ENCODE measurements at regions not wholly inside any gene's neighbourhood (a gene's known extent, or its start where the extent isn't known, plus 50 kb on each side); places are given as distances from the start of the nearest gene placed in this dataset.
A peak's percentile ranks its signal among the peaks of the same experiment; 100 is the strongest.

GRCh38 chr6:105482227-105482844, 79.5 kb upstream of the PREP start:
- H3K4me3 Mint-ChIP-seq = peak overlapping the region; percentile 16
- no peak for DNase-seq
- POLR2A ChIA-PET = interaction anchor here (0.6 kb wide), 1 partner anchor 549 kb away, joined by 3 read pairs; no protein-coding TSS in a partner anchor
- H3K4me1 Mint-ChIP-seq = peaks cover 22% of the 10 kb centered on the region
- peaks cover 4% of the 10 kb centered on the region for H3K36me3 Mint-ChIP-seq
- ATAC-seq (ENCODE audit: low read depth) = no peak
- peaks cover 2% of the 10 kb centered on the region for H3K9me3 Mint-ChIP-seq
- H3K27me3 Mint-ChIP-seq = peaks cover 11% of the 10 kb centered on the region
- H3K27ac Mint-ChIP-seq = peak overlapping the region; percentile 66

DNA sequence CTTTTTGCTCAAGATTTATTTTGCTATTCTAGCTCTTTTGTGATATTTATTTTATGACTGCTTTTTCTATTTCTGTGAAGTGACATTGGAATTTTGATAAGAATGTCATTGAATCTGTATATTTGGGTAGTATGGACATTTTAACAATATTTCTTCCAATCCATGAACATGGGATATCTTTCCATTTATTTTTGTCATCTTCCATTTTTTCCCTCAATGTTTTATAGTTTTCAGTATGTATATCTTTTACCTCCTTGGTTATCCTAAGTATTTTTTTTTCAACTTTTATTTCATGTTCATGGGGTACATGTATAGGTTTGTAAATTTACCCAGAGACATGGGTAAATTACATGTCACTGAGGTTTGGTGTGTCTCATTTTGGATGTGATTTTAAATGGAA, 74.1 kb upstream of the PREP start:
- POLR2A ChIA-PET = no interaction called here
- peaks cover 5% of the 10 kb centered on the region for H3K9me3 Mint-ChIP-seq
- DNase-seq = no peak
- H3K4me3 Mint-ChIP-seq = no peak overlapping the region
- H3K4me1 Mint-ChIP-seq = peaks cover 2% of the 10 kb centered on the region
- ATAC-seq (ENCODE audit: low read depth) = no peak
- H3K27ac Mint-ChIP-seq = peak overlapping the region; percentile 17
- H3K27me3 Mint-ChIP-seq = peaks cover 32% of the 10 kb centered on the region
- peaks cover 3% of the 10 kb centered on the region for H3K36me3 Mint-ChIP-seq

- peaks cover 3% of the 10 kb centered on the region for H3K36me3 Mint-ChIP-seq
- POLR2A ChIA-PET = no interaction called here
- peaks cover 36% of the 10 kb centered on the region for H3K27me3 Mint-ChIP-seq
- peaks cover 5% of the 10 kb centered on the region for H3K9me3 Mint-ChIP-seq
- H3K4me3 Mint-ChIP-seq = no peak overlapping the region
- DNase-seq = no peak
- no peaks in the 10 kb centered on the region for H3K4me1 Mint-ChIP-seq
- H3K27ac Mint-ChIP-seq = no peak overlapping the region
- ATAC-seq (ENCODE audit: low read depth) = no peak
Observed at GRCh38 chr6:105474234-105474633, 71.4 kb upstream of the PREP start.

GRCh38 chr6:105469946-105470345, 67.1 kb upstream of the PREP start:
- ATAC-seq (ENCODE audit: low read depth) (no peak), DNase-seq (no peak)
- no peaks in the 10 kb centered on the region for H3K9me3 Mint-ChIP-seq
- no peaks in the 10 kb centered on the region for H3K36me3 Mint-ChIP-seq
- H3K27ac Mint-ChIP-seq = no peak overlapping the region
- H3K4me3 Mint-ChIP-seq = no peak overlapping the region
- peaks cover 22% of the 10 kb centered on the region for H3K27me3 Mint-ChIP-seq
- no peaks in the 10 kb centered on the region for H3K4me1 Mint-ChIP-seq
- POLR2A ChIA-PET = no interaction called here

GRCh38 chr6:105468850-105469249, 66.0 kb upstream of the PREP start:
- Mint-ChIP-seq H3K36me3 (no peaks in the 10 kb centered on the region), H3K4me3 (no peak overlapping the region), H3K4me1 (no peaks in the 10 kb centered on the region), H3K27me3 (peaks cover 21% of the 10 kb centered on the region), H3K27ac (no peak overlapping the region), H3K9me3 (no peaks in the 10 kb centered on the region)
- POLR2A ChIA-PET = no interaction called here
- no peak for DNase-seq
- ATAC-seq (ENCODE audit: low read depth) = no peak

- Mint-ChIP-seq H3K27me3 (peaks cover 25% of the 10 kb centered on the region), H3K36me3 (no peaks in the 10 kb centered on the region), H3K4me1 (no peaks in the 10 kb centered on the region), H3K27ac (no peak overlapping the region), H3K4me3 (no peak overlapping the region), H3K9me3 (no peaks in the 10 kb centered on the region)
- POLR2A ChIA-PET = no interaction called here
- ATAC-seq (ENCODE audit: low read depth) (no peak), DNase-seq (no peak)
Observed at GRCh38 chr6:105460860-105461259, 58.0 kb upstream of the PREP start.

- POLR2A ChIA-PET = no interaction called here
Observed at GRCh38 chr6:105459864-105460263, 57.0 kb upstream of the PREP start.

DNA sequence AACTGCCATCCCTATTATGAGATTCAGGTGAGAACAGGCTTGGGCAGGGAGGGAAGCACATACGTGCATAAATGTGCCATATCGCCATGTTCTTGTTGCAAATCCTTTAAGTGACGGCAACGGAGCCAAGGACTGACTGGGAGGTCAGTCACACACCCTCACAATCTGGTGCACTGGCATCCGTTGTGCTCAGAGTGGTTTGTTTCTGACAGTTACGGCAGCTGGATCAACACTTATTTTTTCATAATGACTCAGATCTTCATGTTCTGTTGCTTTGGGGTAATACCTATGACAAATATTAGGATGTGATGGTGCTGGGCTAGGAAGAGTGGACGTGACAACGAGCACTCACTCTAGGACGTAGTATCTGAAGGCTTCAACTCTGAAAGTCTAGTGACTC, 56.2 kb upstream of the PREP start:
- POLR2A ChIA-PET = no interaction called here
- no peak overlapping the region for H3K4me3 Mint-ChIP-seq
- peaks cover under 1% of the 10 kb centered on the region for H3K36me3 Mint-ChIP-seq
- H3K27me3 Mint-ChIP-seq = peaks cover 20% of the 10 kb centered on the region
- peaks cover under 1% of the 10 kb centered on the region for H3K4me1 Mint-ChIP-seq
- DNase-seq (no peak), ATAC-seq (ENCODE audit: low read depth) (no peak)
- H3K9me3 Mint-ChIP-seq = no peaks in the 10 kb centered on the region
- H3K27ac Mint-ChIP-seq = no peak overlapping the region

More at GRCh38 chr6:105459864-105460263, 57.0 kb upstream of the PREP start:
- no peaks in the 10 kb centered on the region for H3K9me3 Mint-ChIP-seq
- no peaks in the 10 kb centered on the region for H3K4me1 Mint-ChIP-seq
- ATAC-seq (ENCODE audit: low read depth) (no peak), DNase-seq (no peak)
- H3K27me3 Mint-ChIP-seq = peaks cover 20% of the 10 kb centered on the region
- no peak overlapping the region for H3K27ac Mint-ChIP-seq
- H3K4me3 Mint-ChIP-seq = no peak overlapping the region
- no peaks in the 10 kb centered on the region for H3K36me3 Mint-ChIP-seq

GRCh38 chr6:105458551-105458950, 55.7 kb upstream of the PREP start:
- peaks cover 20% of the 10 kb centered on the region for H3K27me3 Mint-ChIP-seq
- no peaks in the 10 kb centered on the region for H3K9me3 Mint-ChIP-seq
- ATAC-seq (ENCODE audit: low read depth) (no peak), DNase-seq (no peak)
- no peak overlapping the region for H3K27ac Mint-ChIP-seq
- peaks cover 2% of the 10 kb centered on the region for H3K36me3 Mint-ChIP-seq
- POLR2A ChIA-PET = no interaction called here
- H3K4me3 Mint-ChIP-seq = no peak overlapping the region
- H3K4me1 Mint-ChIP-seq = peaks cover 2% of the 10 kb centered on the region

- peaks cover 2% of the 10 kb centered on the region for H3K36me3 Mint-ChIP-seq
- ATAC-seq (ENCODE audit: low read depth) (no peak), DNase-seq (no peak)
- H3K9me3 Mint-ChIP-seq = no peaks in the 10 kb centered on the region
- H3K4me3 Mint-ChIP-seq = no peak overlapping the region
- POLR2A ChIA-PET = interaction anchor here (0.6 to 0.7 kb wide), 2 partner anchors 25 to 216 kb away, joined by 3 to 4 read pairs; no protein-coding TSS in a partner anchor
- H3K27me3 Mint-ChIP-seq = peaks cover 20% of the 10 kb centered on the region
- no peak overlapping the region for H3K27ac Mint-ChIP-seq
- H3K4me1 Mint-ChIP-seq = peaks cover 7% of the 10 kb centered on the region
Observed at GRCh38 chr6:105458084-105458483, 55.2 kb upstream of the PREP start.

GRCh38 chr6:105453968-105454367, 51.1 kb upstream of the PREP start:
- peaks cover 12% of the 10 kb centered on the region for H3K4me1 Mint-ChIP-seq
- no peak overlapping the region for H3K4me3 Mint-ChIP-seq
- no peak for DNase-seq
- peaks cover 2% of the 10 kb centered on the region for H3K36me3 Mint-ChIP-seq
- ATAC-seq (ENCODE audit: low read depth) = no peak
- H3K9me3 Mint-ChIP-seq = no peaks in the 10 kb centered on the region
- POLR2A ChIA-PET = no interaction called here
- peak overlapping the region; percentile 58 for H3K27ac Mint-ChIP-seq
- peaks cover 11% of the 10 kb centered on the region for H3K27me3 Mint-ChIP-seq

DNA sequence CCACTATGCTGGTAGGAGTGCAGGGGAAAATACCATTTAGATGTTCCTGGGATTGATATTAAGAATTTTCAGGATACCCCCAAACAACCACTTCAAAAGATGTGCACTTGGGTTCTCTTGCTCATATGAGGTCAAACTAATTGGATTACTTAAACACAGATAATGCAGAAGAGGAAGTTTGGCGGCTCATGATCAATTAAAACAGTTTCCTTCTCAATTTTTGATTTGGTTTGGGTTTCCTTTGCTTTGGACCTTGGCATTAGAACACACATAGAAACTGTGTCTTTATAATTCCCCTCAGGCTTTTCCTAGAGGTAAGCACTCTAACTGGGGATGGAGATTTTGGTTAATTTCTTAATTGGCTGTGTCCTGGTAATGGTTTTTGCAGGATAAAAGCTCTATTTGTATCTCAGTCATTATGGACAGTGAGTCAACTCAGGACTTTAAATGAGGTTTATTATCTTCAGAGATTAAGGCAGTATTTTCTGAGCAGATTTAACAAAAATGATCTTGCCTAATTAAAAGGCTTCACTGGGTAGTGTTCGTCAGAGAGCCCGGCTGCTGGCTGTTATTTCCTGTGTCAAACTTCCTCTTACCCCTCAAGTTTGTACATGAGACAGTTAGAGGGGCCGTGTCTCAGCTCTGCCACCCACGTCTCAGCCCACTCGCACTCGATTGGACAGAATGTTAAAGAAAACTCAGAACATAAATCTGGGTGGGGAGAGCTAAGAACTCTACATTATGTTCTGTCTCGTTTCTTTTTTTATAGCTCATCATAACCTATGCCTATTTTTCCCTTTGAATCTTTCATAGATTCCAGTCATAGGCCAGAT, 50.3 kb upstream of the PREP start:
- peaks cover 2% of the 10 kb centered on the region for H3K36me3 Mint-ChIP-seq
- DNase-seq (peak; percentile 32), ATAC-seq (ENCODE audit: low read depth) (peak; percentile 89)
- H3K4me1 Mint-ChIP-seq = peaks cover 12% of the 10 kb centered on the region
- POLR2A ChIA-PET = no interaction called here
- peak overlapping the region; percentile 66 for H3K4me3 Mint-ChIP-seq
- peaks cover 8% of the 10 kb centered on the region for H3K27me3 Mint-ChIP-seq
- H3K9me3 Mint-ChIP-seq = no peaks in the 10 kb centered on the region
- peak overlapping the region; percentile 78 for H3K27ac Mint-ChIP-seq
